H1 (cell line): ENCODE measurements at regions not wholly inside any gene's neighbourhood (a gene's known extent, or its start where the extent isn't known, plus 50 kb on each side); places are given as distances from the start of the nearest gene placed in this dataset.

Experiments used
- CTCF ChIA-PET: fragments of 300-600 bp; sonication (Branson Sonifier 250); formaldehyde crosslinking; loops from one replicate; lab custom pipeline; 2021; ENCODE audit not compliant: partially characterized antibody; lab: Charles Lee
- POLR2A ChIA-PET: fragments of 300-600 bp; sonication (Branson Sonifier 250); formaldehyde crosslinking; loops from one replicate; lab custom pipeline; 2021; ENCODE audit warnings: inconsistent platforms; ENCODE audit not compliant: partially characterized antibody; lab: Charles Lee
- DNase-seq, 2 experiments: peaks; one replicate each; pipeline versions ENCODE4 v3.0.0 to v3.0.0-alpha.2; 2010 to 2022; ENCODE audit warnings: low spot score in 2 of 2, low read depth in 1 of 2, mixed read lengths in 1 of 2
- FAIRE-seq: peaks from 2 replicates; lab custom pipeline; 2011; peaks lifted over from hg19 to GRCh38; lab: Jason Lieb, UNC
- H2AFZ ChIP-seq: 2 replicates; pipeline ENCODE4 v1.8.1; 2012; ENCODE audit warnings: low read length, inconsistent platforms
- H2AK5ac ChIP-seq: 2 replicates; pipeline ENCODE4 v1.6.1; 2013; ENCODE audit warnings: low read depth, low read length
- H2BK120ac ChIP-seq: replicated peaks from 2 replicates; pipeline ENCODE3; 2013; ENCODE audit warnings: low read depth, low read length, inconsistent platforms
- H2BK12ac ChIP-seq: 2 replicates; pipeline ENCODE4 v1.6.1; 2013; ENCODE audit warnings: low read depth, low read length
- H2BK15ac ChIP-seq: 2 replicates; pipeline ENCODE4 v1.6.1; 2013; ENCODE audit warnings: low read length
- H2BK20ac ChIP-seq: 2 replicates; pipeline ENCODE4 v1.6.1; 2013; ENCODE audit warnings: low read length
- H2BK5ac ChIP-seq: 2 replicates; pipeline ENCODE4 v1.6.1; 2013; ENCODE audit warnings: low read depth, low read length
- H3K14ac ChIP-seq: 2 replicates; pipeline ENCODE4 v1.6.1; 2013; ENCODE audit warnings: inconsistent platforms; ENCODE audit not compliant: insufficient read length
- H3K18ac ChIP-seq: 2 replicates; pipeline ENCODE4 v1.6.1; 2013; ENCODE audit warnings: low read length; ENCODE audit errors: extremely low read depth
- H3K23ac ChIP-seq: 2 replicates; pipeline ENCODE4 v1.6.1; 2013; ENCODE audit warnings: inconsistent platforms; ENCODE audit not compliant: insufficient read length
- H3K23me2 ChIP-seq: 2 replicates; pipeline ENCODE4 v1.6.1; 2013; ENCODE audit warnings: low read depth, low read length
- H3K27ac ChIP-seq: 2 replicates; pipeline ENCODE4 v1.6.1; 2011; ENCODE audit warnings: low read depth, low read length, inconsistent platforms
- H3K27me3 ChIP-seq, 4 experiments: replicated peaks in 1 of 4; 1 replicate in 1 of 4; 2 replicates in 3 of 4; pipeline versions ENCODE4 v1.6.1 to v1.8.1; 2011 to 2013; ENCODE audit warnings: low read length in 3 of 4, mild to moderate bottlenecking in 3 of 4, inconsistent platforms in 2 of 4, mixed read lengths in 2 of 4, moderate library complexity in 1 of 4; ENCODE audit not compliant: control insufficient read depth in 3 of 4, insufficient read depth in 3 of 4; ENCODE audit errors: extremely low read depth in 1 of 4
- H3K36me3 ChIP-seq, 4 experiments: 2 replicates each; pipeline versions ENCODE4 v1.6.1 to v1.8.1; 2011 to 2013; ENCODE audit warnings: mild to moderate bottlenecking in 4 of 4, low read length in 3 of 4, moderate library complexity in 2 of 4, control low read depth in 1 of 4, inconsistent platforms in 1 of 4; ENCODE audit not compliant: insufficient read depth in 4 of 4, control insufficient read depth in 2 of 4
- H3K4ac ChIP-seq: replicated peaks from 2 replicates; pipeline ENCODE3; 2013; ENCODE audit warnings: low read length, low read depth, mixed read lengths, inconsistent platforms; ENCODE audit not compliant: insufficient read length
- H3K4me1 ChIP-seq, 4 experiments: replicated peaks in 1 of 4; 1 replicate in 1 of 4; 2 replicates in 3 of 4; pipeline versions ENCODE4 v1.6.1 to v1.8.1; 2011 to 2013; ENCODE audit warnings: low read length in 3 of 4, inconsistent platforms in 2 of 4, mixed read lengths in 1 of 4; ENCODE audit not compliant: insufficient read depth in 4 of 4, control insufficient read depth in 3 of 4
- H3K4me2 ChIP-seq, 2 experiments: 2 replicates each; pipeline versions ENCODE4 v1.6.1 to v1.8.1; 2011 to 2013; ENCODE audit warnings: low read depth in 2 of 2, low read length in 2 of 2, control low read depth in 1 of 2, inconsistent platforms in 1 of 2, mild to moderate bottlenecking in 1 of 2; ENCODE audit not compliant: insufficient read depth in 1 of 2
- H3K4me3 ChIP-seq, 4 experiments: fragments of 200-600, 300-600 bp in 1 of 4; sonication (generic), shearing (Covaris generic), sonication (Bioruptor Twin) in 1 of 4; 2 replicates each; pipeline versions ENCODE4 v1.5.1 to v1.8.1; 2011 to 2016; ENCODE audit warnings: low read length in 4 of 4, low read depth in 3 of 4, control low read depth in 2 of 4, inconsistent platforms in 2 of 4, mild to moderate bottlenecking in 2 of 4, mixed read lengths in 1 of 4, moderate library complexity in 1 of 4; ENCODE audit not compliant: insufficient read depth in 2 of 4; ENCODE audit errors: extremely low read depth in 1 of 4
- H3K56ac ChIP-seq: replicated peaks from 2 replicates; pipeline ENCODE3; 2013; ENCODE audit warnings: low read depth, mild to moderate bottlenecking, mixed read lengths, low read length, inconsistent platforms; ENCODE audit not compliant: insufficient read length
- H3K79me1 ChIP-seq: 2 replicates; pipeline ENCODE4 v1.6.1; 2013; ENCODE audit warnings: low read depth, low read length, control low read depth
- H3K79me2 ChIP-seq, 2 experiments: 2 replicates each; pipeline versions ENCODE4 v1.6.1 to v1.8.1; 2012 to 2013; ENCODE audit warnings: low read length in 2 of 2, mild to moderate bottlenecking in 2 of 2, inconsistent platforms in 1 of 2; ENCODE audit not compliant: insufficient read depth in 2 of 2, control insufficient read depth in 1 of 2
- H3K9ac ChIP-seq, 4 experiments: replicated peaks in 1 of 4; 1 replicate in 1 of 4; 2 replicates in 3 of 4; pipeline versions ENCODE4 v1.6.1 to v1.8.1; 2011 to 2013; ENCODE audit warnings: low read depth in 3 of 4, low read length in 3 of 4, control low read depth in 2 of 4, mild to moderate bottlenecking in 2 of 4, moderate library complexity in 2 of 4, inconsistent platforms in 1 of 4; ENCODE audit errors: extremely low read depth in 1 of 4
- H3K9me3 ChIP-seq, 2 experiments: 2 replicates each; pipeline versions ENCODE4 v1.6.1 to v1.8.1; 2012 to 2013; ENCODE audit warnings: mild to moderate bottlenecking in 2 of 2, moderate library complexity in 2 of 2, control low read depth in 1 of 2, inconsistent platforms in 1 of 2, low read depth in 1 of 2, low read length in 1 of 2, mixed read lengths in 1 of 2; ENCODE audit not compliant: insufficient read depth in 2 of 2
- H4K20me1 ChIP-seq, 2 experiments: replicated peaks in 1 of 2; 2 replicates each; pipeline versions ENCODE3 to v1.8.1; 2011 to 2013; ENCODE audit warnings: inconsistent platforms in 2 of 2, low read length in 2 of 2, mild to moderate bottlenecking in 1 of 2; ENCODE audit not compliant: insufficient read depth in 2 of 2, control insufficient read depth in 1 of 2
- H4K5ac ChIP-seq: 2 replicates; pipeline ENCODE4 v1.6.1; 2013; ENCODE audit warnings: low read length, low read depth, mixed read lengths, inconsistent platforms; ENCODE audit not compliant: insufficient read length
- H4K8ac ChIP-seq: 2 replicates; pipeline ENCODE4 v1.8.0; 2013; ENCODE audit warnings: mild to moderate bottlenecking, moderate library complexity, low read length, inconsistent platforms; ENCODE audit not compliant: insufficient read depth; ENCODE audit errors: extremely low read depth
- H4K91ac ChIP-seq: replicated peaks from 2 replicates; pipeline ENCODE3; 2013; ENCODE audit warnings: low read length, mixed read lengths, inconsistent platforms; ENCODE audit not compliant: insufficient read length
- CEBPB ChIP-seq: IDR thresholded peaks from 2 replicates; pipeline ENCODE4 v1.6.1; 2012; ENCODE audit warnings: low read depth, low read length
- EGR1 ChIP-seq: IDR thresholded peaks from 2 replicates; pipeline ENCODE4 v1.6.1; 2011; ENCODE audit warnings: low read depth, low read length, borderline replicate concordance
- EZH2 ChIP-seq: fragments of 200-600 bp; sonication (generic); IDR thresholded peaks from 2 replicates; pipeline ENCODE4 v1.7.1; 2012; ENCODE audit warnings: low read depth, mild to moderate bottlenecking, moderate library complexity, low read length, inconsistent platforms; ENCODE audit not compliant: severe bottlenecking
- FOSL1 ChIP-seq: IDR thresholded peaks from 2 replicates; pipeline ENCODE4 v1.6.1; 2011; ENCODE audit warnings: mild to moderate bottlenecking, low read depth, low read length, moderate library complexity; ENCODE audit not compliant: insufficient read depth
- HDAC2 ChIP-seq, 2 experiments: fragments of 300-600 bp in 1 of 2; sonication (generic) in 1 of 2; IDR thresholded peaks; 2 replicates each; pipeline ENCODE4 v1.6.1; 2011 to 2012; ENCODE audit warnings: low read depth in 2 of 2, low read length in 2 of 2, mild to moderate bottlenecking in 2 of 2, moderate library complexity in 2 of 2, borderline replicate concordance in 1 of 2, inconsistent platforms in 1 of 2
- KDM1A ChIP-seq: fragments of 200-600, 300-600 bp; sonication (generic); IDR thresholded peaks from 2 replicates; pipeline ENCODE4 v1.7.1; 2016; ENCODE audit warnings: mild to moderate bottlenecking, low read length, borderline replicate concordance
- NANOG ChIP-seq: IDR thresholded peaks from 2 replicates; pipeline ENCODE4 v1.6.1; 2011; ENCODE audit warnings: low read length, low read depth, mild to moderate bottlenecking, inconsistent platforms; ENCODE audit not compliant: insufficient read depth, poor library complexity, severe bottlenecking
- PHF8 ChIP-seq: fragments of 200-600 bp; sonication (generic); conservative IDR thresholded peaks from 2 replicates; pipeline ENCODE4 v1.7.1; 2012; ENCODE audit warnings: low read depth, mild to moderate bottlenecking, inconsistent platforms, low read length, moderate library complexity
- POU5F1 ChIP-seq: IDR thresholded peaks from 2 replicates; pipeline ENCODE4 v1.6.1; 2011; ENCODE audit warnings: low read depth, mild to moderate bottlenecking, low read length, moderate library complexity
- TBP ChIP-seq: IDR thresholded peaks from 2 replicates; pipeline ENCODE4 v1.6.1; 2011; ENCODE audit warnings: low read depth, low read length, improper control_type of control experiment
- whole genome bisulfite sequencing, 2 experiments: shearing (Covaris generic) in 1 of 2; methylation state at CpG; one replicate each; pipeline versions ENCODE4 v1.1.6 to v1.1.7; 2013 to 2015; ENCODE audit warnings: low lambda C conversion rate in 2 of 2, mixed read lengths in 2 of 2, inconsistent platforms in 1 of 2, low coverage in 1 of 2, missing lambda C conversion rate in 1 of 2; ENCODE audit not compliant: insufficient replicate concordance in 2 of 2, insufficient coverage in 1 of 2, insufficient read length in 1 of 2; ENCODE audit errors: extremely low coverage in 1 of 2, missing lambda C conversion rate in 1 of 2; 5-methylcytosine and 5-hydroxymethylcytosine counted together
- TF ChIP-seq, protein P1 (sequence below): IDR thresholded peaks from 2 replicates; pipeline ENCODE4 v1.6.1; 2011; ENCODE audit warnings: low read length, improper control_type of control experiment

DNA sequence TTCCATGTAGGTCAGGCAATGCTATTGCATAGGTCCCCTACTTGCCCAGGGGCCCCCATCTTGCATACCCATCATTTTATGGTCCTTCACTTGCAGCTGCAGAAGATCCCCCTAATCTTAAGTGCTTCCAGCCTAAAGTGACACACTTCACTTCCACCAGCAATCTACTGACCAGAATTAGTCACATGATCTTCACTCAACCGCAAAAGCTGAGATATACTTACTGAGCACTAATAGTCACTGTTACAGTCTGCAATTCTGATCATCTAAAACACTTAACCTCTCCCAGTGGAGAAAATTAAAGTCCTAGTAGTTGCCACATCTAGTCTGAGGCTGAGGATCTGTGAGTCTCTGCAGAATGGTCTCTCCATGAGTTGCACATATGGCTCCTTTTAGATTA is 82.1 kb downstream of the AREG start:
- H3K27me3 ChIP-seq, result peaks cover 0 to 1% (median 0%) of the 10 kb centered on the region in 4 experiments; a peak in 1 of 7 replicates
- ChIA-PET POLR2A (no interaction called here), CTCF (interaction anchor here (0.5 to 1.3 kb wide), 4 partner anchors 10 to 168 kb away, joined by 3 to 4 read pairs (median 4); no protein-coding TSS in a partner anchor)
- H3K79me1 ChIP-seq, result no peaks in the 10 kb centered on the region
- no peak overlapping the region for H2AFZ ChIP-seq
- FAIRE-seq (no peak), DNase-seq (no peak)
- no peaks in the 10 kb centered on the region for H3K79me2 ChIP-seq
- no peaks in the 10 kb centered on the region for H3K9me3 ChIP-seq
- H4K91ac ChIP-seq, result no peak overlapping the region
- no peak overlapping the region for H3K14ac ChIP-seq
- WGBS, 2 experiments, result 94% methylated on average over 1 of the region's 1 CpG; no CpG with 5 or more reads in 1 of the 2 experiments
- H3K9ac ChIP-seq, result no peak overlapping the region
- H3K23ac ChIP-seq, result no peak overlapping the region
- no peak overlapping the region for H3K18ac ChIP-seq
- no peak overlapping the region for H2BK20ac ChIP-seq
- H2BK12ac ChIP-seq, result no peak overlapping the region
- H4K20me1 ChIP-seq, result no peaks in the 10 kb centered on the region
- H3K56ac ChIP-seq, result no peak overlapping the region
- H3K27ac ChIP-seq, result no peak overlapping the region
- H3K23me2 ChIP-seq, result no peaks in the 10 kb centered on the region
- no peak overlapping the region for H4K8ac ChIP-seq
- H2AK5ac ChIP-seq, result no peak overlapping the region
- no peaks in the 10 kb centered on the region for H3K36me3 ChIP-seq
- H2BK15ac ChIP-seq, result no peak overlapping the region
- no peak overlapping the region for H3K4me3 ChIP-seq
- H2BK5ac ChIP-seq, result no peak overlapping the region
- TF ChIP-seq FOSL1 (no peak), POU5F1 (no peak), NANOG (no peak), EGR1 (no peak), PHF8 (no peak), KDM1A (no peak), CEBPB (no peak), TBP (no peak), HDAC2 (IDR thresholded peaks at IDR 0.05; ENCODE audit: borderline replicate concordance in 1 of 2, low read depth in 2 of 2, low read length in 2 of 2) (no peak), EZH2 (no peak)
- TF ChIP-seq, protein P1, sequence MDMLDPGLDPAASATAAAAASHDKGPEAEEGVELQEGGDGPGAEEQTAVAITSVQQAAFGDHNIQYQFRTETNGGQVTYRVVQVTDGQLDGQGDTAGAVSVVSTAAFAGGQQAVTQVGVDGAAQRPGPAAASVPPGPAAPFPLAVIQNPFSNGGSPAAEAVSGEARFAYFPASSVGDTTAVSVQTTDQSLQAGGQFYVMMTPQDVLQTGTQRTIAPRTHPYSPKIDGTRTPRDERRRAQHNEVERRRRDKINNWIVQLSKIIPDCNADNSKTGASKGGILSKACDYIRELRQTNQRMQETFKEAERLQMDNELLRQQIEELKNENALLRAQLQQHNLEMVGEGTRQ, result no peak
- H4K5ac ChIP-seq, result no peak overlapping the region
- no peak overlapping the region for H3K4me2 ChIP-seq
- no peaks in the 10 kb centered on the region for H3K4me1 ChIP-seq
- no peak overlapping the region for H3K4ac ChIP-seq
- no peak overlapping the region for H2BK120ac ChIP-seq
